MM.1S (cell line): ENCODE measurements at regions not wholly inside any gene's neighbourhood (a gene's known extent, or its start where the extent isn't known, plus 50 kb on each side); places are given as distances from the start of the nearest gene placed in this dataset.
A peak's percentile ranks its signal among the peaks of the same experiment; 100 is the strongest.

Source experiments
- DNase-seq: peaks from one replicate; pipeline ENCODE4 v3.0.0-alpha.2; 2015
- H2AFZ ChIP-seq: fragments of 300-600 bp; sonication (generic); 2 replicates; pipeline ENCODE4 v1.6.0; 2016; ENCODE audit warnings: antibody characterized with exemption, low read length
- H3F3A ChIP-seq: fragments of 300-600 bp; sonication (generic); 2 replicates; pipeline ENCODE4 v1.6.1; 2016; ENCODE audit warnings: mild to moderate bottlenecking, antibody characterized with exemption, low read length, moderate library complexity, mixed read lengths; ENCODE audit not compliant: insufficient read depth
- H3K27ac ChIP-seq: fragments of 300-600 bp; sonication (generic); 2 replicates; pipeline ENCODE4 v1.5.1; 2016; ENCODE audit warnings: mild to moderate bottlenecking, low read length
- H3K27me3 ChIP-seq: fragments of 300-600 bp; sonication (generic); replicated peaks from 2 replicates; pipeline ENCODE4 v1.6.0; 2016; ENCODE audit warnings: low read length; ENCODE audit not compliant: insufficient read depth
- H3K36me3 ChIP-seq: fragments of 300-600 bp; sonication (generic); replicated peaks from 2 replicates; pipeline ENCODE4 v1.6.1; 2016; ENCODE audit warnings: mild to moderate bottlenecking, low read length, mixed read lengths; ENCODE audit not compliant: insufficient read depth
- H3K4me1 ChIP-seq: fragments of 300-600 bp; sonication (generic); 2 replicates; pipeline ENCODE4 v1.6.1; 2016; ENCODE audit warnings: low read length, mixed read lengths
- H3K4me2 ChIP-seq: fragments of 300-600 bp; sonication (generic); 2 replicates; pipeline ENCODE4 v1.6.0; 2016; ENCODE audit warnings: low read depth, low read length
- H3K4me3 ChIP-seq: fragments of 300-600 bp; sonication (generic); 2 replicates; pipeline ENCODE4 v1.5.1; 2016; ENCODE audit warnings: low read length, mixed read lengths
- H3K79me2 ChIP-seq: fragments of 300-600 bp; sonication (generic); 2 replicates; pipeline ENCODE4 v1.6.1; 2016; ENCODE audit warnings: mixed run types, low read length, mixed read lengths
- H3K9ac ChIP-seq: fragments of 300-600 bp; sonication (generic); 2 replicates; pipeline ENCODE4 v1.6.1; 2016; ENCODE audit warnings: low read length, mixed read lengths
- H3K9me2 ChIP-seq: fragments of 300-600 bp; sonication (generic); replicated peaks from 2 replicates; pipeline ENCODE4 v1.6.1; 2016; ENCODE audit warnings: mild to moderate bottlenecking, low read length, mixed read lengths; ENCODE audit not compliant: insufficient read depth
- H3K9me3 ChIP-seq: fragments of 300-600 bp; sonication (generic); replicated peaks from 2 replicates; pipeline ENCODE4 v1.6.1; 2016; ENCODE audit warnings: mild to moderate bottlenecking, low read length, mixed read lengths; ENCODE audit not compliant: insufficient read depth
- H4K20me1 ChIP-seq: fragments of 300-600 bp; sonication (generic); 2 replicates; pipeline ENCODE4 v1.6.1; 2016; ENCODE audit warnings: mild to moderate bottlenecking, low read length, moderate library complexity, mixed read lengths; ENCODE audit not compliant: insufficient read depth
- CTCF ChIP-seq: fragments of 300-600 bp; sonication (generic); IDR thresholded peaks from 2 replicates; pipeline ENCODE4 v1.5.1; 2016; ENCODE audit warnings: antibody characterized with exemption, low read length, mixed read lengths
- EZH2 ChIP-seq: fragments of 300-600 bp; sonication (generic); optimal IDR thresholded peaks from 2 replicates; pipeline ENCODE3; 2017; ENCODE audit warnings: low read depth, mild to moderate bottlenecking, antibody characterized with exemption, low read length, mixed read lengths
- EZH2phosphoT487 ChIP-seq: fragments of 300-600 bp; sonication (generic); IDR thresholded peaks from 2 replicates; pipeline ENCODE4 v1.6.1; 2018; ENCODE audit warnings: antibody characterized with exemption, low read length

GRCh38 chr5:91910247-91910646, 527.1 kb upstream of the ARRDC3 start:
- H3K36me3 ChIP-seq: no peaks in the 10 kb centered on the region
- no peaks in the 10 kb centered on the region for H3K79me2 ChIP-seq
- no peak overlapping the region for H3K4me2 ChIP-seq
- no peaks in the 10 kb centered on the region for H3K27me3 ChIP-seq
- H3K27ac ChIP-seq: no peak overlapping the region
- H3F3A ChIP-seq: no peaks in the 10 kb centered on the region
- H4K20me1 ChIP-seq: no peaks in the 10 kb centered on the region
- H3K9me3 ChIP-seq: no peaks in the 10 kb centered on the region
- H3K4me3 ChIP-seq: no peak overlapping the region
- H3K9ac ChIP-seq: no peak overlapping the region
- no peaks in the 10 kb centered on the region for H3K9me2 ChIP-seq
- no peak for TF ChIP-seq EZH2phosphoT487
- TF ChIP-seq CTCF: 0 out of 2 replicates have a peak, but pooled peaks have one; percentile 11
- H2AFZ ChIP-seq: no peak overlapping the region
- DNase-seq: no peak
- H3K4me1 ChIP-seq: no peaks in the 10 kb centered on the region

DNA sequence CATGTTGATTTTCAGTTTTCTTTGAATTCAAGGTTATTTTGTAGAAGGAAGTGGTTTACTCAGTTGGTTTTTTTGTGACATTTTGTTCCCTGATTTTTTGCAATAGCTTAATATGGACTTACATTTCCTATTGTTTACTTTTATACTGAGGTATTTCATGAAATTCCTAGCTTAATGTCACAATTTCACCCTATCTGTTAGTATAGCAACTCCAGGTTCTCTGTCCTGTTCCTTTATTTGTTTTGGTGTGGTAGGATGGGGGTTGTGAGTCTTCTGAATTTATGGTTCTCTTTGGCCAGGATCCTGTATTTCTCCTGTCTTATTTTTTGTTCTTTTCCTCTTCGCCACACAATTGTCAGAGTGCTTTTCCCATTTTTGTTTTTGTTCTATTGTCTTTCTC, 523.4 kb upstream of the ARRDC3 start:
- Histone ChIP-seq H3K27me3 (no peaks in the 10 kb centered on the region), H3K4me2 (no peak overlapping the region), H4K20me1 (no peaks in the 10 kb centered on the region), H3F3A (no peaks in the 10 kb centered on the region), H3K36me3 (no peaks in the 10 kb centered on the region), H3K9me3 (no peaks in the 10 kb centered on the region), H3K27ac (no peak overlapping the region), H3K9ac (no peak overlapping the region), H2AFZ (no peak overlapping the region), H3K4me1 (no peaks in the 10 kb centered on the region), H3K9me2 (no peaks in the 10 kb centered on the region), H3K79me2 (no peaks in the 10 kb centered on the region), H3K4me3 (no peak overlapping the region)
- no peak for DNase-seq
- TF ChIP-seq CTCF: no peak
- TF ChIP-seq EZH2phosphoT487: no peak

GRCh38 chr5:91906027-91906426, 522.9 kb upstream of the ARRDC3 start:
- H3K4me1 ChIP-seq: no peaks in the 10 kb centered on the region
- no peak overlapping the region for H2AFZ ChIP-seq
- H3F3A ChIP-seq: no peaks in the 10 kb centered on the region
- H3K4me3 ChIP-seq: no peak overlapping the region
- H3K9me3 ChIP-seq: no peaks in the 10 kb centered on the region
- DNase-seq: no peak
- H3K9me2 ChIP-seq: no peaks in the 10 kb centered on the region
- no peaks in the 10 kb centered on the region for H3K27me3 ChIP-seq
- no peak overlapping the region for H3K4me2 ChIP-seq
- no peak overlapping the region for H3K9ac ChIP-seq
- H3K36me3 ChIP-seq: no peaks in the 10 kb centered on the region
- TF ChIP-seq EZH2 (no peak), EZH2phosphoT487 (no peak), CTCF (no peak)
- H3K27ac ChIP-seq: no peak overlapping the region
- no peaks in the 10 kb centered on the region for H3K79me2 ChIP-seq
- H4K20me1 ChIP-seq: no peaks in the 10 kb centered on the region
